ENCODE measurements at regions not wholly inside any gene's neighbourhood (a gene's known extent, or its start where the extent isn't known, plus 50 kb on each side); places are given as distances from the start of the nearest gene placed in this dataset.

DNA sequence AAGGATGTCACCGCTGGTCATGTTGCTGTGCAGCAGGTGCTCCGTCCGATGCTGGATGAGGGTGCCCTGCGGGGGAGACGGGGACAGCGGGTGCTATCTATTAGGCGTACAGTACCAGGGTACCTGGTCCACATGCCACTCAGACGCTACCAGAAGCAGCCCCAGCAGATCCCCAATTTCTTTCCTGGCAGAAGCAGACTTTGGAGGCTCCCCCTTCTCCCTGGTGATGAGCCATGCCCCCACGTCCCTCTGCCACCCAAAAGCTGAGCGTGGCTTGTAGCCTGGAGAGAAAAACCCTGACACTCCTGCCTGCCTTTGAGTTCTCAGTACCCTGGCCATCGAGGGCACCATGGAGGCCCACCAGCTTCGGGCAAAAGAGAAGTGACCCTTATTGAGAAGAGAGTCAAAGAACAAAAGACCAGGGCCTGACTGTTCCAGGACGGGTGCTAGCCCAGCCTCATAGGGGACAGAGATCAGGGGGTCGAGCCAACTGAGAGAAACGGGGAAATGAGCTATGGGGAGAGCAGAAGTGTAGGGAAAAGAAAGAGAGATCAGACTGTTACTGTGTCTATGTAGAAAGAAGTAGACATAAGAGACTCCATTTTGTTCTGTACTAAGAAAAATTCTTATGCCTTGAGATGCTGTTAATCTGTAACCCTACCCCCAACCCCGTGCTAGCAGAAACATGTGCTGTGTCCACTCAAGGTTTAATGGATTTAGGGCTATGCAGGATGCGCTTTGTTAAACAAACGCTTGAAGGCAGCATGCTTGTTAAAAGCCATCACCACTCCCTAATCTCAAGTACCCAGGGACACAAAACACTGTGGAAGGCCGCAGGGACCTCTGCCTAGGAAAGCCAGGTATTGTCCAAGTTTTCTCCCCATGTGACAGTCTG is 62.0 kb upstream of the ZNF354B start:
- DNase-seq (ENCODE audit: low spot score): no peak
- H3K9me2 ChIP-seq (ENCODE audit: insufficient read depth): no peaks in the 10 kb centered on the region
- peaks cover 6% of the 10 kb centered on the region for H3K27me3 Mint-ChIP-seq (ENCODE audit: insufficient read depth, low read depth, poor library complexity)

DNA sequence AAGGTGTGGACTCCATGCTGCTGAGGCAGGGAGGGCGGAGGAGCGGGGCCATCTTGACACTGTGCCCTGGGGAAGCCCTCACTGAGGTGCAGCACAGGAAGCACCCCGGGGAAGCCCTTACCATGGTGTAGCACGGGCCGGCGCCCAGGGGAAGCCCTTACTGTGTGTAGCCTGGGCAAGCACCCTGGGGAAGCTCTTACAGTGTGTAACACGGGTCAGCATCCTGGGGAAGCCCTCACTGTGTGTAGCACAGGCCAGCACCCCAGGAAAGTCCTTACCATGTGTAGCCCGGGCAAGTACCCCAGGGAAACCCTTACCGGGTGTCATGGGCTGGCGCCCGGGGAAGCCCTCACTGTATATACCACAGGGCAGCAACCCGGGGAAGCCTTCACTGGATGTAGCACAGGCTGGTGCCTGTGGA is 62.6 kb upstream of the ZNF354B start:
- Histone ChIP-seq H3F3A (replicated peaks; ENCODE audit: low read depth) (no peaks in the 10 kb centered on the region), H3K4me3 (no peak overlapping the region), H2AFZ (no peak overlapping the region), H3K36me3 (ENCODE audit: insufficient read depth) (no peaks in the 10 kb centered on the region), H3K27ac (ENCODE audit: low read depth) (no peak overlapping the region), H3K4me2 (no peak overlapping the region), H3K27me3 (ENCODE audit: insufficient read depth) (no peaks in the 10 kb centered on the region), H3K9me2 (ENCODE audit: insufficient read depth) (no peaks in the 10 kb centered on the region), H3K4me1 (ENCODE audit: insufficient read depth) (no peaks in the 10 kb centered on the region), H4K20me1 (replicated peaks; ENCODE audit: insufficient read depth) (no peaks in the 10 kb centered on the region), H3K79me2 (replicated peaks; ENCODE audit: insufficient read depth) (no peaks in the 10 kb centered on the region)
- Mint-ChIP-seq H3K36me3 (ENCODE audit: low read depth) (peaks cover 22% of the 10 kb centered on the region), H3K4me1 (no peaks in the 10 kb centered on the region), H3K27me3 (ENCODE audit: insufficient read depth, low read depth, poor library complexity) (peaks cover 6% of the 10 kb centered on the region), H3K27ac (no peak overlapping the region), H3K9me3 (peaks cover 86% of the 10 kb centered on the region), H3K4me3 (no peak overlapping the region)
- ATAC-seq (no peak), DNase-seq (ENCODE audit: low spot score) (no peak)
- TF ChIP-seq ZNF114 (CRISPR knock-in tag; IDR thresholded peaks at IDR 0.05): no peak
- no peak for TF ChIP-seq NANOG (IDR thresholded peaks at IDR 0.05; ENCODE audit: borderline replicate concordance)
- TF ChIP-seq, protein P1, sequence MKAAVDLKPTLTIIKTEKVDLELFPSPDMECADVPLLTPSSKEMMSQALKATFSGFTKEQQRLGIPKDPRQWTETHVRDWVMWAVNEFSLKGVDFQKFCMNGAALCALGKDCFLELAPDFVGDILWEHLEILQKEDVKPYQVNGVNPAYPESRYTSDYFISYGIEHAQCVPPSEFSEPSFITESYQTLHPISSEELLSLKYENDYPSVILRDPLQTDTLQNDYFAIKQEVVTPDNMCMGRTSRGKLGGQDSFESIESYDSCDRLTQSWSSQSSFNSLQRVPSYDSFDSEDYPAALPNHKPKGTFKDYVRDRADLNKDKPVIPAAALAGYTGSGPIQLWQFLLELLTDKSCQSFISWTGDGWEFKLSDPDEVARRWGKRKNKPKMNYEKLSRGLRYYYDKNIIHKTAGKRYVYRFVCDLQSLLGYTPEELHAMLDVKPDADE (IDR thresholded peaks at IDR 0.05): no peak
- no peak for TF ChIP-seq STAT1 (IDR thresholded peaks at IDR 0.05; ENCODE audit: unreplicated experiment)
- TF ChIP-seq, protein P2, sequence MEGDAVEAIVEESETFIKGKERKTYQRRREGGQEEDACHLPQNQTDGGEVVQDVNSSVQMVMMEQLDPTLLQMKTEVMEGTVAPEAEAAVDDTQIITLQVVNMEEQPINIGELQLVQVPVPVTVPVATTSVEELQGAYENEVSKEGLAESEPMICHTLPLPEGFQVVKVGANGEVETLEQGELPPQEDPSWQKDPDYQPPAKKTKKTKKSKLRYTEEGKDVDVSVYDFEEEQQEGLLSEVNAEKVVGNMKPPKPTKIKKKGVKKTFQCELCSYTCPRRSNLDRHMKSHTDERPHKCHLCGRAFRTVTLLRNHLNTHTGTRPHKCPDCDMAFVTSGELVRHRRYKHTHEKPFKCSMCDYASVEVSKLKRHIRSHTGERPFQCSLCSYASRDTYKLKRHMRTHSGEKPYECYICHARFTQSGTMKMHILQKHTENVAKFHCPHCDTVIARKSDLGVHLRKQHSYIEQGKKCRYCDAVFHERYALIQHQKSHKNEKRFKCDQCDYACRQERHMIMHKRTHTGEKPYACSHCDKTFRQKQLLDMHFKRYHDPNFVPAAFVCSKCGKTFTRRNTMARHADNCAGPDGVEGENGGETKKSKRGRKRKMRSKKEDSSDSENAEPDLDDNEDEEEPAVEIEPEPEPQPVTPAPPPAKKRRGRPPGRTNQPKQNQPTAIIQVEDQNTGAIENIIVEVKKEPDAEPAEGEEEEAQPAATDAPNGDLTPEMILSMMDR (conservative IDR thresholded peaks at IDR 0.05; ENCODE audit: low read depth in 2 of 2): no peak
- no peak for TF ChIP-seq EZH2 (IDR thresholded peaks at IDR 0.05; ENCODE audit: low read depth, unreplicated experiment)
- TF ChIP-seq CREB1 (CRISPR knock-in tag; IDR thresholded peaks at IDR 0.05; ENCODE audit: low read depth): no peak
- no peak for TF ChIP-seq EZH2phosphoT487 (IDR thresholded peaks at IDR 0.05; ENCODE audit: unreplicated experiment)

More for the DNA sequence above, 62.0 kb upstream of the ZNF354B start:
- Mint-ChIP-seq H3K9me3 (peaks cover 82% of the 10 kb centered on the region), H3K27ac (no peak overlapping the region), H3K4me1 (no peaks in the 10 kb centered on the region), H3K4me3 (no peak overlapping the region), H3K36me3 (ENCODE audit: low read depth) (peaks cover 17% of the 10 kb centered on the region; the same call in 2 of the 3 replicates)
- no peaks in the 10 kb centered on the region for H3K79me2 ChIP-seq (replicated peaks; ENCODE audit: insufficient read depth)
- no peaks in the 10 kb centered on the region for H3K4me1 ChIP-seq (ENCODE audit: insufficient read depth)
- H4K20me1 ChIP-seq (replicated peaks; ENCODE audit: insufficient read depth): no peaks in the 10 kb centered on the region
- ATAC-seq: no peak
- H3K4me3 ChIP-seq: no peak overlapping the region
- peak overlapping the region; percentile 76; the same call in 1 of the 2 replicates for H2AFZ ChIP-seq
- no peaks in the 10 kb centered on the region for H3K27me3 ChIP-seq (ENCODE audit: insufficient read depth)
- H3K36me3 ChIP-seq (ENCODE audit: insufficient read depth): no peaks in the 10 kb centered on the region
- no peaks in the 10 kb centered on the region for H3F3A ChIP-seq (replicated peaks; ENCODE audit: low read depth)
- no peak overlapping the region for H3K4me2 ChIP-seq
- no peak overlapping the region for H3K27ac ChIP-seq (ENCODE audit: low read depth)
- TF ChIP-seq EZH2phosphoT487 (IDR thresholded peaks at IDR 0.05; ENCODE audit: unreplicated experiment) (no peak), ZNF331 (CRISPR knock-in tag; IDR thresholded peaks at IDR 0.05; ENCODE audit: low read depth) (no peak), NANOG (IDR thresholded peaks at IDR 0.05; ENCODE audit: borderline replicate concordance) (no peak), ZNF114 (CRISPR knock-in tag; IDR thresholded peaks at IDR 0.05) (no peak), POLR2AphosphoS5 (IDR thresholded peaks at IDR 0.05; ENCODE audit: low read depth) (no peak)
- TF ChIP-seq, protein P1 (IDR thresholded peaks at IDR 0.05): no peak
- TF ChIP-seq, protein P2 (conservative IDR thresholded peaks at IDR 0.05; ENCODE audit: low read depth in 2 of 2): no peak
